Colon (tissue), 2 donors: ENCODE measurements at regions not wholly inside any gene's neighbourhood (a gene's known extent, or its start where the extent isn't known, plus 50 kb on each side); places are given as distances from the start of the nearest gene placed in this dataset.
"Not testable (repeated sequence)": the region's sequence is repeated elsewhere in the genome, so short reads cannot be mapped to it uniquely, and the experiment has no call there.

Experiments used
- FAIRE-seq: peaks from 2 replicates; lab custom pipeline; 2012; peaks lifted over from hg19 to GRCh38; lab: Jason Lieb, UNC
- donor health status: control.
- donor health status: control.

- FAIRE-seq: no peak
Measured at GRCh38 chr10:129046065-129046681, 420.9 kb upstream of the MGMT start.

GRCh38 chr10:129046962-129047361 lies 420.1 kb upstream of the MGMT start:
- no peak for FAIRE-seq

DNA sequence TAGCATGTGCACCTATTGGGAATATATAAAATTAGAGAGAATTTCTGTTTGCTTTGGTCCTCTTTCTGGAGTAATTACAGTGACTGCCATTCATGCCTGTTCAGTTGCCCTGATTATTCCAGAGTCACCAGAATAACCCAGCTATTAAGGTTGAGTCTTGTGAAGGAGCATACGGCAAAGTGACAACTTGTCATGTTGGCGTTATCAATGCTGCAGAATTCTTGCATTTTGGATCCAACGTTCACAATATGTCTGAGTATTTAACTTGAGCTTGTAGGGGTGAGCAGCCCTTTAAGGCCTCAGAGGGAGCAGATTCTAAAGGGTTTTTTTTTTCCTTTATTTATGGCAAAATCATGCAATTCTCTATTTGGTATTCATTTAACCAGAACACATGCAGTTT lies 419.4 kb upstream of the MGMT start:
- no peak for FAIRE-seq

- no peak for FAIRE-seq
Measured at GRCh38 chr10:129048513-129048912, 418.5 kb upstream of the MGMT start.

GRCh38 chr10:129049501-129049900 lies 417.5 kb upstream of the MGMT start:
- FAIRE-seq: no peak

DNA sequence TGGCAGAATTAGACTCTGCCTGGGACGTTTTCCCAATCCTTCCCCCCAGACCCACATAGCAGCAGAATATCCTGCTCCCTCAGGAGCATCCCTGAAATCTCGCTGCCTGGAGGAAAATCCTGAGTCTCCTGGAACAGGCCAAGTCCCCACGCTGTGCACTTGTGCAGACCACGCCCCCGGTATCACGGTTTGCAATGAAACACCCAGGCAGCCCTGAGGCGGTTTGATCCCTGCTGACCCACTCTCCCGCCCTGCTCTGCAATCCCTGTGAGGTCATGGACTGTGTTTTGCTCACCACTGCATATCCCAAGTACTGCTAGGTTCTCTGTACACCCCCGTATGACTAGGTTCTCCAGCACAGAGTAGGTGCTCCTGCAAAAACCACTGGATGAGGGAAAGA lies 411.8 kb upstream of the MGMT start:
- FAIRE-seq: no peak

DNA sequence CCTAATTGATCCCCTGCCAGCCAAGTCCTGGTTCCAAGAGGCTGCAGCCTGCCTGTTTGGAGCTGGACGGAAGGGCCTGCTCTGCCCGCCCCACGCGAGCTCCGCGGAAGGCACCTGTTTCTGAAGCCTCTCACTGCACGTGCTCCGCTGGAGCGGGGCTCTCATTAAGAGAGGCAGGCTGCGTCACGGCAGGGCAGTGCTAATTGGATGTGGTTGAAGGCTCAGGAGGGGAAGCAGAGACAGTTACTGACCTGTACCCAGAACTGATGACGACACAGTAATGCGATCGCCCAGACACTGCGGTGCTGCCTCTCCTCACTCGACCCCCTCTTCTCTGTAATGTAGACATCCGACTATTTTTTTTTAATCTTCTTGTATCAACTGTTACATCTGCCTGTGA lies 411.1 kb upstream of the MGMT start:
- no peak for FAIRE-seq

- FAIRE-seq: no peak
Measured at GRCh38 chr10:129056734-129057689, 410.0 kb upstream of the MGMT start.

GRCh38 chr10:129057856-129058663 lies 409.0 kb upstream of the MGMT start:
- no peak for FAIRE-seq

GRCh38 chr10:129058664-129059155 lies 408.3 kb upstream of the MGMT start:
- FAIRE-seq: no peak

- FAIRE-seq: no peak
Measured at GRCh38 chr10:129059977-129060376, 407.1 kb upstream of the MGMT start.

DNA sequence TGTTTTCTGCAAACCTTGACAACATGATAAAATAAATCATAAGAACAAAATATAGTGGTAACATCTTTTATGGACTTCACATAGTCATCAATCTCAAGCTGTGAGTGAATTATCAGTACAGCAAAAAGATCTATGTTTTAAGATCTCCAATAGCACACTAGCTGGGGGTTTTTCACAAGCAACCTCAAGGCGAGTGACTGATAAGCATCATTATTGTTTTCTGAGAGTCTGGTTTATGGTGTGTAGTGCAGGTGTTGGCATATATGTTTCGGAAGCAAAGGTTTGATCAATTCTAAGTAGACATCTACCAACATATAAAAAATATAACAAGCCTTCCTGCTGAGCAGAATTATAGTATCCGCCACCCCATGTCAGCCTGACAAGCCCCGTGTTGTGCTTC lies 403.8 kb upstream of the MGMT start:
- FAIRE-seq: no peak

- no peak for FAIRE-seq
Measured at GRCh38 chr10:129063877-129064276, 403.2 kb upstream of the MGMT start.

- FAIRE-seq: not testable (repeated sequence)
Measured at GRCh38 chr10:129066529-129066928, 400.5 kb upstream of the MGMT start.

DNA sequence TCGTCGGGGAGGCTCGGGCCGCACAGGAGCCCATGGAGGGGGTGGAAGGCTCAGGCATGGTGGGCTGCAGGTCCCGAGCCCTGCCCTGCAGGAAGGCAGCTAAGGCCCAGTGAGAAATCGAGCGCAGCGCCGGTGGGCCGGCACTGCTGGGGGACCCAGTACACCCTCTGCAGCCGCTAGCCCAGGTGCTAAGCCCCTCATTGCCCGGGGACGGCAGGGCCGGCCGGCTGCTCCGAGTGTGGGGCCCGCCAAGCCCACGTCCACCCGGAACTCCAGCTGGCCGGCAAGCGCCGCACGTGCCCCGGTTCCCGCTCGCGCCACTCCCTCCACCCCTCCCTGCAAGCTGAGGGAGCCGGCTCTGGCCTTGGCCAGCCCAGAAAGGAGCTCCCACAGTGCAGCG lies 395.6 kb upstream of the MGMT start:
- not testable (repeated sequence) for FAIRE-seq

GRCh38 chr10:129074939-129075338 lies 392.1 kb upstream of the MGMT start:
- no peak for FAIRE-seq

- FAIRE-seq: no peak
Measured at GRCh38 chr10:129075508-129075907, 391.5 kb upstream of the MGMT start.

- FAIRE-seq: no peak
Measured at GRCh38 chr10:129075927-129076326, 391.1 kb upstream of the MGMT start.

GRCh38 chr10:129078346-129078745 lies 388.7 kb upstream of the MGMT start:
- no peak for FAIRE-seq

DNA sequence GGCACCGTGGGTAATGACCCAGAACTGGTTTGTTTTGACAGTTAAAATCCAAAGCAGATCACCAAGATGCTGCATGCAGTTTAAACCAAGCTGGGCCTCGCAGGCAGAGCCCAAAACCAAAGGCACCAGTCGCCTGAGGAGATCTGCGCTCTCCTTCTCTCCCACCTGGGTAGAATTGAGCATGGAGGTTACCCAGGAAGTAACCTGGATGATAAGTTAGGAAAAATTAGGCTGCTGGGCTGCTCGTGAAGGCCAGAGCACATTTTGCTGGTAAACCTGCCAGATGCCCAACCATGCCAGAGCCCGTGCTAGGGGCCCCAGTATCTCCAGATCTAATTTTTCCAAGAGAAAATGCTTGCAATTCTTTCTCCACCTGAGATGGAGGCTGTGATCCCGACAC lies 388.3 kb upstream of the MGMT start:
- no peak for FAIRE-seq

- no peak for FAIRE-seq
Measured at GRCh38 chr10:129079705-129080104, 387.3 kb upstream of the MGMT start.

DNA sequence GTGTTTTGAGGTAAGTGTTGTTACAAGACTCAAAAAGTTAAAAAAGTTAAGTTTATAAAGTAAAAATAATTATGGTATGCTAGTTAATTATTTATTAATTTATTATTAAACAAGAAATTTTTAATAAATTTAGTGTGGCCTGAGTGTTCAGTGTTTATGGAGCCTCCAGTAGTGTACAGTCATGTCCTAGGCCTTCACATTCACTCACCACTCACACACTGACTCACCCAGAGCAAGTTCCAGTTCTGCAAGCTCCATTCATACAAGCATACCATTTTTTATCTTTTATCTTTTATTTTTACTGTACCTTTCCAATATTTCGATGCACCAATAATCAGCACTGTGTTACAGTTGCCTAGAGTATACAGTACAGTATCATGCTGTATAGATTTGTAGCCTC lies 381.2 kb upstream of the MGMT start:
- no peak for FAIRE-seq

DNA sequence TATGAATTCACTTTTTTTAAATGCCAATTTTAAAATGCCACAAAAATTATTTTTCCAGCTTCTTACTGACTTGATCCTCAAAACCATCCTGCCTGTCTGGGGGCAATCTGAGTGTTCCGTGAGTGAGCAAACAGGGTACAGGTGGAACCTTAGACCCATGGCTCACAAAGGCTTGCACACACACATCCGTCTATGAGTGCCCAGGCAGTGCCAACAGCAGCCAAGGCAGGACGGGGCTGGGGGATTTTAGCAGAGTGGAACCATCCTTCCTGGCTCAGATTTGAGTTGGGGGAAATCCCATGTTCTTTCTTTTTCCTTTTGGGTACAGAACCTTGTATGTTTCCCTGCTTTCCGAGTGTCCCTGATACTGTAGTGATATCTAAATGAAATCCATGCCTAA lies 377.7 kb upstream of the MGMT start:
- no peak for FAIRE-seq
